ENCODE measurements at regions not wholly inside any gene's neighbourhood (a gene's known extent, or its start where the extent isn't known, plus 50 kb on each side); places are given as distances from the start of the nearest gene placed in this dataset.

- TF ChIP-seq, protein P1, sequence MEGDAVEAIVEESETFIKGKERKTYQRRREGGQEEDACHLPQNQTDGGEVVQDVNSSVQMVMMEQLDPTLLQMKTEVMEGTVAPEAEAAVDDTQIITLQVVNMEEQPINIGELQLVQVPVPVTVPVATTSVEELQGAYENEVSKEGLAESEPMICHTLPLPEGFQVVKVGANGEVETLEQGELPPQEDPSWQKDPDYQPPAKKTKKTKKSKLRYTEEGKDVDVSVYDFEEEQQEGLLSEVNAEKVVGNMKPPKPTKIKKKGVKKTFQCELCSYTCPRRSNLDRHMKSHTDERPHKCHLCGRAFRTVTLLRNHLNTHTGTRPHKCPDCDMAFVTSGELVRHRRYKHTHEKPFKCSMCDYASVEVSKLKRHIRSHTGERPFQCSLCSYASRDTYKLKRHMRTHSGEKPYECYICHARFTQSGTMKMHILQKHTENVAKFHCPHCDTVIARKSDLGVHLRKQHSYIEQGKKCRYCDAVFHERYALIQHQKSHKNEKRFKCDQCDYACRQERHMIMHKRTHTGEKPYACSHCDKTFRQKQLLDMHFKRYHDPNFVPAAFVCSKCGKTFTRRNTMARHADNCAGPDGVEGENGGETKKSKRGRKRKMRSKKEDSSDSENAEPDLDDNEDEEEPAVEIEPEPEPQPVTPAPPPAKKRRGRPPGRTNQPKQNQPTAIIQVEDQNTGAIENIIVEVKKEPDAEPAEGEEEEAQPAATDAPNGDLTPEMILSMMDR (IDR thresholded peaks at IDR 0.05; ENCODE audit: insufficient read depth, low read length) = peak; percentile 84
- H3K4me3 ChIP-seq (ENCODE audit: low read depth, low read length) = peak overlapping the region; percentile 45
- peak; percentile 97 for DNase-seq (ENCODE audit: low read depth)
Measured at GRCh38 chr12:65602610-65603295, 221.5 kb upstream of the HMGA2 start.

- DNase-seq (ENCODE audit: low read depth) = peak; percentile 98
- TF ChIP-seq, protein P1 (IDR thresholded peaks at IDR 0.05; ENCODE audit: insufficient read depth, low read length) = no peak
- H3K4me3 ChIP-seq (ENCODE audit: low read depth, low read length) = peak overlapping the region; percentile 45
Measured at GRCh38 chr12:65603438-65604351, 220.6 kb upstream of the HMGA2 start.

DNA sequence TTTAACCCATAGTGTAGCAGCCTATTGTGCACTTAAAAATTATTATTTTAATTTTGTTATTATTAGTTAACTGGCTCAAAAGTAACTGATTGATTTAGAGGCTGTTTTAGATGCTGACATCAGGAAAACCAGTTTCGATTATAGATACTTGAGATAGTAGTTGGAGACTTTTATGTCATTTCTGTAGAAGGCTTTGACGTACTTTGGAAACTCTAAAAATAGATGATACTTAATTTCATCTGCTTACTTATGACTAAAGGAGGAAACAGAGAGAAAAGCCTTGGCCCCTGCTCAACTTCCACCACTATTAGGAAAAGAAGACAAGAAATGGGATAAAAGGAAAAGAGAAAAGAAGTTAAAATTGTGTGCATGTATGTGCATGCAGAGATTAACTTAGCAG, 219.3 kb upstream of the HMGA2 start:
- H3K4me3 ChIP-seq (ENCODE audit: low read depth, low read length) = no peak overlapping the region
- peak; percentile 68 for DNase-seq (ENCODE audit: low read depth)
- TF ChIP-seq, protein P1 (IDR thresholded peaks at IDR 0.05; ENCODE audit: insufficient read depth, low read length) = no peak

DNA sequence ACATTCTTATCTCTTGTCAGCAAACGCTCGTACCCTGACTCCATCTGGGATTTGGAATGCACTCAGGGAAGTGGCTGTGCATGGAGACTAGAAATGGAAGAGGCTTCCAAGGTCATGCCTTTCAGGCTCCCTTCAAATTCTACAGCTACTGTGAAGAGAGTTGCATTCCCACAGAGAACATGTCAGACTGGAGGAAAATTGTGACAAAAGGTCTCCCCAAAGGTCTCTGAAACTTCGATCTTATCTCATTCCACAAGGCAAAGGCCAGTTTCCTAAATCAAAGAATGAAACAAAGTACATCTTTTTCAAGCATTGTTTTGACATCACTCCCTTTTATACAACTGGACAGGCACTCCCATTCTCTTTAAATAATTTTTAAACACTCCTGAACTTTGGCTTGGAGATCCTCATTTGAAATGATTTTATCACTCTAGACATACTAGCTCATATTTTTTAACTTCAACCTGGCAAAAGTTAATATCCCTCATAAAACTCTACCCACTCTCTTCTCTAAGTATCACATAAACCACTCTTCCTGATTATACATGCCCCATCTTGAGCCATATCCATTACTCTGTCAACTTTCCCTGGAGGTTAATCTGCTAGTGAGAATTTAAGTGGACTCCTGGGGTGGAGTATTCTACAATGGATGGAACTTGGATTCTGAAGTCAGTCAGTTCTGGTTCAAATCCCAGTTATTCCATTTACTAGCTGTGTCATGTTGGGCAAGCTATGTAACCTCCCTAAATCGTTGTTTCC, 218.1 kb upstream of the HMGA2 start:
- H3K4me3 ChIP-seq (ENCODE audit: low read depth, low read length) = no peak overlapping the region
- DNase-seq (ENCODE audit: low read depth) = no peak
- TF ChIP-seq, protein P1 (IDR thresholded peaks at IDR 0.05; ENCODE audit: insufficient read depth, low read length) = no peak

GRCh38 chr12:65607401-65607841, 216.9 kb upstream of the HMGA2 start:
- no peak for DNase-seq (ENCODE audit: low read depth)
- no peak overlapping the region for H3K4me3 ChIP-seq (ENCODE audit: low read depth, low read length)

More at GRCh38 chr12:65607401-65607841, 216.9 kb upstream of the HMGA2 start:
- TF ChIP-seq, protein P1 (IDR thresholded peaks at IDR 0.05; ENCODE audit: insufficient read depth, low read length) = no peak

All from fibroblast of the aortic adventitia (primary cell).